IPS-20b (cell line): ENCODE measurements at regions not wholly inside any gene's neighbourhood (a gene's known extent, or its start where the extent isn't known, plus 50 kb on each side); places are given as distances from the start of the nearest gene placed in this dataset.

Experiments used
- H3K27ac ChIP-seq: one replicate; pipeline ENCODE4 v1.5.1; 2013; ENCODE audit warnings: low read length
- H3K27me3 ChIP-seq: 2 replicates; pipeline ENCODE4 v1.6.1; 2013; ENCODE audit warnings: mild to moderate bottlenecking, low read length, inconsistent platforms; ENCODE audit not compliant: insufficient read depth
- H3K36me3 ChIP-seq: 2 replicates; pipeline ENCODE4 v1.6.1; 2013; ENCODE audit warnings: low read depth, mild to moderate bottlenecking, inconsistent platforms, low read length, moderate library complexity; ENCODE audit not compliant: insufficient read depth
- H3K4me1 ChIP-seq: 2 replicates; pipeline ENCODE4 v1.6.1; 2013; ENCODE audit warnings: mild to moderate bottlenecking, control low read depth, inconsistent platforms, low read length, moderate library complexity; ENCODE audit not compliant: insufficient read depth
- H3K4me3 ChIP-seq: 2 replicates; pipeline ENCODE4 v1.5.1; 2013; ENCODE audit warnings: mild to moderate bottlenecking, low read length, inconsistent platforms
- H3K9ac ChIP-seq: 2 replicates; pipeline ENCODE4 v1.6.1; 2013; ENCODE audit warnings: low read depth, mild to moderate bottlenecking, inconsistent platforms, low read length, moderate library complexity
- H3K9me3 ChIP-seq: 2 replicates; pipeline ENCODE4 v1.6.1; 2013; ENCODE audit warnings: mild to moderate bottlenecking, low read depth, low read length, inconsistent platforms; ENCODE audit not compliant: insufficient read depth

DNA sequence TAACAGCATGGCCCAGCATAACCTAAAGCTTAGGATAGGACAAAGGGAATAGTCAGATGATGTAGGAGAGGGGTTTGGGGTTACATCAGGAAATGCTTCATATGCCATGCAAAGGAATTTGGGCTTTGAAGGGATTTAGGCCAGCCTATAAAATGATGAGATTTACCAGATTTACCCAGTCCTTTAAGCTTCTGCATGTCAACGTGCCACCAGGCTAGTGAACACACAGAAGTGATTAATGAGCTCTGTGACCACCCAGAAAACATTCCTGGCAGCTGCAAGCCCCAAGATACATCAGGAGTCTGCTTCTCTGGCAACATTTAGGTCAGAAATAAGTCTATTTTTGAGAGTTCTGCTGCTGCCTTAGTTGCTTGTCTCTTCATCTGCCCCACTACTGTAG, 118.3 kb downstream of the LRIG3 start:
- Histone ChIP-seq H3K4me3 (no peak overlapping the region), H3K9me3 (no peaks in the 10 kb centered on the region), H3K27me3 (no peaks in the 10 kb centered on the region), H3K9ac (no peak overlapping the region), H3K36me3 (no peaks in the 10 kb centered on the region), H3K27ac (no peak overlapping the region), H3K4me1 (no peaks in the 10 kb centered on the region)

- Histone ChIP-seq H3K9ac (no peak overlapping the region), H3K27me3 (no peaks in the 10 kb centered on the region), H3K4me3 (no peak overlapping the region), H3K4me1 (no peaks in the 10 kb centered on the region), H3K36me3 (no peaks in the 10 kb centered on the region), H3K9me3 (no peaks in the 10 kb centered on the region), H3K27ac (no peak overlapping the region)
Measured at GRCh38 chr12:58803908-58804307, 116.4 kb downstream of the LRIG3 start.

GRCh38 chr12:58804749-58805148, 115.6 kb downstream of the LRIG3 start:
- Histone ChIP-seq H3K9me3 (no peaks in the 10 kb centered on the region), H3K36me3 (no peaks in the 10 kb centered on the region), H3K4me3 (no peak overlapping the region), H3K27me3 (no peaks in the 10 kb centered on the region), H3K9ac (no peak overlapping the region), H3K27ac (no peak overlapping the region), H3K4me1 (no peaks in the 10 kb centered on the region)

DNA sequence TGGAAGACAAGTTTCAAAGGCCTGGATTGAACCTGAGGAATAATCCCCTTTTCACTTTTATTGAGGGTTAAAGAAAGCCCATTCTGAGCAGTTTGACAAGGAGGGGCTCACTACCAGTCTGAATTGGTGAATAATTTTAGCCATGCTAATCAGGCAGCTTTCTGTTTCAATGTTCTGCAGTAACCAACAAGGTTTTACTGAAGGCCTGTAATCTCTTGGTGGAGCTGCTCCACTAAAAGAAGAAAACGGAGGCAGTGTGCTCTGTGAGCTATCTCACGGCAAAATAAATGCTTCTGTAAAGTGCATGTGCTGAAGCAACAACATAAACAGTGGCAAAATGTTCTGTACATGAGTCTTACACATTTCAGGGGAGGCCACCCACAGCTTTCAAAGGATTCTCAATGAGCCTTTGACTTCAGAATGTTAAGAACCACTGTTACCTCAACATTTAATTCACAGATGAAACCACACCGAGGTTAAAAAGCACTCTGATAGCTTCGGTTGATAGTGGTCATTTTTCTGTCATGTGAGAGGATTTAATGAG, 111.2 kb downstream of the LRIG3 start:
- Histone ChIP-seq H3K4me1 (peaks cover 3% of the 10 kb centered on the region; the same call in 1 of the 2 replicates), H3K4me3 (no peak overlapping the region), H3K36me3 (no peaks in the 10 kb centered on the region), H3K27me3 (no peaks in the 10 kb centered on the region), H3K9me3 (no peaks in the 10 kb centered on the region), H3K9ac (no peak overlapping the region), H3K27ac (no peak overlapping the region)

DNA sequence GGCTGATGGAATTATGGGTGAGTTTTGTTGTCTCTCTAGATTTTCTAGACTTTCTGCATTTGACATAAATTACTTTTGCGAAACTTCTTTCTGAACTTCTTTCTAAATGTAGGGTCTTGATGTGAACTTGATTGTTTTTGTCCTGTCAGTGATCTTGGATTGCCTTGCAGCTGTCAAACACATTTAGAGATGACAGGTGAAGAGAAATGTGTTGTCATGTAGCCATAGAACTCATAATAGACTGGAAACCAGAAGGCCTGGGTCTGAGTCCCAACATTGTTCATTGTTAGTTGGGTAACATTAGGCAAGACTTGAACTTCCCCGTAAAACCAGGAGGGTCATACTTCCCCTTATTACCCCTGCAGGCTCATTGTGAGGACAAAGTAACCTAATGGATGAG, 109.0 kb downstream of the LRIG3 start:
- no peaks in the 10 kb centered on the region for H3K36me3 ChIP-seq
- H3K4me1 ChIP-seq = peaks cover 3% of the 10 kb centered on the region; the same call in 1 of the 2 replicates
- no peak overlapping the region for H3K9ac ChIP-seq
- no peaks in the 10 kb centered on the region for H3K27me3 ChIP-seq
- H3K4me3 ChIP-seq = no peak overlapping the region
- no peaks in the 10 kb centered on the region for H3K9me3 ChIP-seq
- no peak overlapping the region for H3K27ac ChIP-seq

DNA sequence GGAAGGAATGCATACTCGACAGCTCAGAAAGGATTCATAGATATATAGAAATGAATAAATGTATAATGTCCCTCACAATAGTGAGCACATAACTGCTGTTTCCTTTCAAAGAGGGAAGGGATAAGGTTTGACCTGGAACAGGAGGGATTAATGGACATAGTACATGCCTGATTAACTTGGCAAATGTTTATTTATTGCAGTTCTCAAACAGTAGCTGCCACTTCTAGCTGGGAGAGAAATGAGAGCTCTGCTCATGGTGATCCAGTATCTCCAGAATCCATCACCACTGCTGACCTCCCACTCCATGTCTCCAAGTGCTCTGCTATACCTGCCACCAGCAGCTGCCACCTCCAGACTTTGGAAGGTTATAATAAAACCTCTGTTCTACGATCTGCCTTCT, 108.1 kb downstream of the LRIG3 start:
- H3K4me3 ChIP-seq = no peak overlapping the region
- no peaks in the 10 kb centered on the region for H3K27me3 ChIP-seq
- H3K4me1 ChIP-seq = peaks cover 3% of the 10 kb centered on the region; the same call in 1 of the 2 replicates
- H3K9me3 ChIP-seq = no peaks in the 10 kb centered on the region
- H3K27ac ChIP-seq = no peak overlapping the region
- no peak overlapping the region for H3K9ac ChIP-seq
- no peaks in the 10 kb centered on the region for H3K36me3 ChIP-seq

GRCh38 chr12:58814036-58814435, 106.3 kb downstream of the LRIG3 start:
- H3K27me3 ChIP-seq = no peaks in the 10 kb centered on the region
- H3K4me3 ChIP-seq = no peak overlapping the region

GRCh38 chr12:58815235-58815634, 105.1 kb downstream of the LRIG3 start:
- Histone ChIP-seq H3K27ac (no peak overlapping the region), H3K27me3 (no peaks in the 10 kb centered on the region), H3K4me1 (peaks cover 3% of the 10 kb centered on the region; the same call in 1 of the 2 replicates), H3K4me3 (no peak overlapping the region), H3K9ac (no peak overlapping the region), H3K36me3 (no peaks in the 10 kb centered on the region), H3K9me3 (no peaks in the 10 kb centered on the region)

More at GRCh38 chr12:58814036-58814435, 106.3 kb downstream of the LRIG3 start:
- no peaks in the 10 kb centered on the region for H3K36me3 ChIP-seq
- no peak overlapping the region for H3K9ac ChIP-seq
- H3K27ac ChIP-seq = no peak overlapping the region
- H3K9me3 ChIP-seq = no peaks in the 10 kb centered on the region
- peaks cover 3% of the 10 kb centered on the region; the same call in 1 of the 2 replicates for H3K4me1 ChIP-seq

- no peak overlapping the region for H3K9ac ChIP-seq
- H3K27me3 ChIP-seq = no peaks in the 10 kb centered on the region
- H3K4me3 ChIP-seq = no peak overlapping the region
- H3K9me3 ChIP-seq = no peaks in the 10 kb centered on the region
- H3K27ac ChIP-seq = no peak overlapping the region
- no peaks in the 10 kb centered on the region for H3K36me3 ChIP-seq
- peaks cover 3% of the 10 kb centered on the region; the same call in 1 of the 2 replicates for H3K4me1 ChIP-seq
Measured at GRCh38 chr12:58818546-58818945, 101.8 kb downstream of the LRIG3 start.

GRCh38 chr12:58819345-58819744, 101.0 kb downstream of the LRIG3 start:
- Histone ChIP-seq H3K36me3 (no peaks in the 10 kb centered on the region), H3K4me1 (no peaks in the 10 kb centered on the region), H3K27ac (no peak overlapping the region), H3K9me3 (no peaks in the 10 kb centered on the region), H3K4me3 (no peak overlapping the region), H3K9ac (no peak overlapping the region), H3K27me3 (no peaks in the 10 kb centered on the region)

DNA sequence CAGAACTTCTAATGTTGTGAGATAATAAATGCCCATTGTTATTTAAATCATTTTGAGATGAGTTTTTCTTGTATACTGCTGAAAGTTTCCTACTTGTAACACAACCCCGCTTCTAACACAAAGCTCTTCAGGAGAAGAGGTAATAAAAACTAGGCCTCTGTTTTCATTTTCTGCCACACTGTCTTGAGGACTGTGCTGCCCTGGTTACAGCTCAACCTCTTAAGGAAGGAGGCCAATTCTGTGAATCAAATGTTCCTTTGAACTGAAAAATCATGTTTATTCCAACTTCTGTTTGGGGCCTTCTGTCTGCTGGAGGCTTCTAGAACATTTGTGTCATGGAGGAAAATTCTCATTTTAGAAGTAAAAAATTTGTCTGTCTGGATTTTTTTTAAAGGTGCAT, 100.3 kb downstream of the LRIG3 start:
- H3K27me3 ChIP-seq = no peaks in the 10 kb centered on the region
- no peak overlapping the region for H3K27ac ChIP-seq
- H3K36me3 ChIP-seq = no peaks in the 10 kb centered on the region
- H3K4me3 ChIP-seq = no peak overlapping the region
- no peak overlapping the region for H3K9ac ChIP-seq
- no peaks in the 10 kb centered on the region for H3K4me1 ChIP-seq
- H3K9me3 ChIP-seq = no peaks in the 10 kb centered on the region
